SK-N-SH (cell line): ENCODE measurements at regions not wholly inside any gene's neighbourhood (a gene's known extent, or its start where the extent isn't known, plus 50 kb on each side); places are given as distances from the start of the nearest gene placed in this dataset.

Source experiments
- CTCF ChIA-PET: fragments of 300-600, 350-600 bp; formaldehyde crosslinking; extraction: SDS; loops from one replicate; lab custom pipeline; 2021; lab: Yijun Ruan, JAX
- POLR2A ChIA-PET: fragments of 350-600 bp; sonication (Branson Sonifier 250); formaldehyde crosslinking; extraction: SDS; loops from one replicate; lab custom pipeline; 2020; ENCODE audit warnings: antibody characterized with exemption, inconsistent platforms; lab: Yijun Ruan, JAX
- DNase-seq: peaks from one replicate; pipeline ENCODE4 v3.0.0; 2012
- H2AFZ ChIP-seq: fragments of 200-600 bp; sonication (generic); 2 replicates; pipeline ENCODE4 v1.8.1; 2016; ENCODE audit warnings: antibody characterized with exemption, mild to moderate bottlenecking, low read depth
- H3F3A ChIP-seq: fragments of 200-600 bp; sonication (generic); replicated peaks from 2 replicates; pipeline ENCODE3; 2016; ENCODE audit warnings: antibody characterized with exemption, mild to moderate bottlenecking; ENCODE audit not compliant: insufficient read depth
- H3K27ac ChIP-seq, 2 experiments: fragments of 200-500 bp in 1 of 2; fragments of 200-600 bp in 1 of 2; sonication (Bioruptor generic) in 1 of 2; sonication (generic), shearing (Covaris generic) in 1 of 2; 2 replicates each; pipeline versions ENCODE4 v1.5.1 to v1.6.1; 2014 to 2016; ENCODE audit warnings: low read depth in 2 of 2, inconsistent platforms in 1 of 2, low read length in 1 of 2, mild to moderate bottlenecking in 1 of 2, mixed read lengths in 1 of 2
- H3K27me3 ChIP-seq: fragments of 200-600 bp; sonication (generic), shearing (Covaris generic); 2 replicates; pipeline ENCODE4 v1.6.1; 2016; ENCODE audit warnings: mixed run types; ENCODE audit not compliant: insufficient read depth
- H3K36me3 ChIP-seq, 2 experiments: fragments of 200-500 bp in 1 of 2; fragments of 200-600 bp in 1 of 2; sonication (Bioruptor generic) in 1 of 2; sonication (generic) in 1 of 2; replicated peaks in 1 of 2; 2 replicates each; pipeline versions ENCODE3 to v1.5.1; 2014 to 2016; ENCODE audit warnings: low read length in 1 of 2, mild to moderate bottlenecking in 1 of 2; ENCODE audit not compliant: insufficient read depth in 2 of 2, control insufficient read depth in 1 of 2
- H3K4me1 ChIP-seq, 2 experiments: fragments of 200-500 bp in 1 of 2; fragments of 200-600 bp in 1 of 2; sonication (Bioruptor generic) in 1 of 2; sonication (generic), shearing (Covaris generic) in 1 of 2; 2 replicates each; pipeline versions ENCODE4 v1.5.1 to v1.6.1; 2014 to 2016; ENCODE audit warnings: low read depth in 1 of 2, low read length in 1 of 2, mixed run types in 1 of 2; ENCODE audit not compliant: insufficient read depth in 2 of 2, control insufficient read depth in 1 of 2
- H3K4me2 ChIP-seq: fragments of 200-600 bp; sonication (generic), shearing (Covaris generic); 2 replicates; pipeline ENCODE4 v1.6.1; 2017; ENCODE audit warnings: mixed run types
- H3K4me3 ChIP-seq, 2 experiments: fragments of 200-500 bp in 1 of 2; fragments of 200-600 bp in 1 of 2; sonication (Bioruptor generic) in 1 of 2; sonication (generic), shearing (Covaris generic) in 1 of 2; 2 replicates each; pipeline versions ENCODE4 v1.5.1 to v1.8.1; 2014 to 2016; ENCODE audit warnings: low read depth in 2 of 2, inconsistent platforms in 1 of 2, low read length in 1 of 2, mild to moderate bottlenecking in 1 of 2, mixed read lengths in 1 of 2, moderate library complexity in 1 of 2
- H3K79me2 ChIP-seq: fragments of 200-600 bp; sonication (generic); 2 replicates; pipeline ENCODE4 v1.8.1; 2017; ENCODE audit warnings: mild to moderate bottlenecking; ENCODE audit not compliant: insufficient read depth
- H3K9ac ChIP-seq: fragments of 200-600 bp; sonication (generic); 2 replicates; pipeline ENCODE4 v1.6.1; 2017; ENCODE audit warnings: mixed run types
- H3K9me2 ChIP-seq: fragments of 200-600 bp; sonication (generic); 2 replicates; pipeline ENCODE4 v1.6.1; 2017; ENCODE audit warnings: mixed run types
- H3K9me3 ChIP-seq: fragments of 200-600 bp; sonication (generic); 2 replicates; pipeline ENCODE4 v1.6.1; 2017; ENCODE audit warnings: mixed run types, mild to moderate bottlenecking, moderate library complexity
- H4K20me1 ChIP-seq: fragments of 200-600 bp; sonication (generic); 2 replicates; pipeline ENCODE4 v1.6.1; 2017; ENCODE audit warnings: mild to moderate bottlenecking, mixed run types; ENCODE audit not compliant: insufficient read depth
- CTCF ChIP-seq: fragments of 200-600 bp; sonication (generic); IDR thresholded peaks from 2 replicates; pipeline ENCODE4 v1.6.1; 2017; ENCODE audit warnings: antibody characterized with exemption, mild to moderate bottlenecking, moderate library complexity
- EZH2phosphoT487 ChIP-seq: fragments of 200-600 bp; sonication (generic); IDR thresholded peaks from 2 replicates; pipeline ENCODE4 v1.6.1; 2017; ENCODE audit warnings: low read depth, mixed run types, mild to moderate bottlenecking, antibody characterized with exemption, moderate library complexity, borderline replicate concordance
- FOSL2 ChIP-seq: IDR thresholded peaks from 2 replicates; pipeline ENCODE4 v1.4.0; 2012; ENCODE audit warnings: low read depth, mild to moderate bottlenecking, moderate library complexity, borderline replicate concordance
- FOXJ3 ChIP-seq: sonication (generic); formaldehyde crosslinking; IDR thresholded peaks from 2 replicates; pipeline ENCODE4 v1.5.1; 2020; ENCODE audit warnings: mild to moderate bottlenecking, missing genetic modification reagents
- GABPA ChIP-seq: IDR thresholded peaks from 2 replicates; pipeline ENCODE4 v1.4.0; 2012; ENCODE audit warnings: low read depth, mild to moderate bottlenecking
- IRF3 ChIP-seq: fragments of 150-350 bp; IDR thresholded peaks from 2 replicates; pipeline ENCODE4 v1.6.1; 2016; ENCODE audit warnings: mild to moderate bottlenecking, low read depth, low read length
- JUND ChIP-seq: IDR thresholded peaks from 2 replicates; pipeline ENCODE4 v1.4.0; 2012
- MAX ChIP-seq: IDR thresholded peaks from 2 replicates; pipeline ENCODE4 v1.4.0; 2012; ENCODE audit warnings: low read depth
- NFIC ChIP-seq: IDR thresholded peaks from 2 replicates; pipeline ENCODE4 v1.4.0; 2012; ENCODE audit warnings: borderline replicate concordance
- NRF1 ChIP-seq: IDR thresholded peaks from 2 replicates; pipeline ENCODE4 v1.6.1; 2012; ENCODE audit warnings: low read depth, mild to moderate bottlenecking, low read length
- PBX3 ChIP-seq: IDR thresholded peaks from 2 replicates; pipeline ENCODE4; 2012
- RAD21 ChIP-seq: IDR thresholded peaks from 2 replicates; pipeline ENCODE4 v1.6.1; 2012; ENCODE audit warnings: mild to moderate bottlenecking, low read length
- SIN3A ChIP-seq: IDR thresholded peaks from 2 replicates; pipeline ENCODE4 v1.6.1; 2012; ENCODE audit warnings: low read depth, mild to moderate bottlenecking, low read length, moderate library complexity, borderline replicate concordance
- TAF1 ChIP-seq: IDR thresholded peaks from 2 replicates; pipeline ENCODE4 v1.6.1; 2012; ENCODE audit warnings: low read depth, mild to moderate bottlenecking, low read length, moderate library complexity, borderline replicate concordance
- TCF12 ChIP-seq: IDR thresholded peaks from 2 replicates; pipeline ENCODE4 v1.4.0; 2012
- TEAD4 ChIP-seq: IDR thresholded peaks from 2 replicates; pipeline ENCODE4 v1.4.0; 2012; ENCODE audit warnings: mild to moderate bottlenecking, borderline replicate concordance; ENCODE audit not compliant: insufficient read depth
- USF2 ChIP-seq: fragments of 150-350 bp; IDR thresholded peaks from 2 replicates; pipeline ENCODE4 v1.6.1; 2017; ENCODE audit warnings: antibody characterized with exemption, low read length, low read depth, borderline replicate concordance
- YY1 ChIP-seq: IDR thresholded peaks from 2 replicates; pipeline ENCODE4 v1.4.0; 2012; ENCODE audit warnings: low read depth, mild to moderate bottlenecking
- ZBTB33 ChIP-seq: IDR thresholded peaks from 2 replicates; pipeline ENCODE4 v1.4.0; 2012; ENCODE audit warnings: low read depth, borderline replicate concordance
- WGBS: methylation state at CpG from one replicate; pipeline ENCODE4 v1.1.6; 2017; ENCODE audit warnings: low lambda C conversion rate; 5-methylcytosine and 5-hydroxymethylcytosine counted together

GRCh38 chr2:52571380-52572347 is 1195.9 kb upstream of the CHAC2 start:
- CTCF ChIA-PET: no interaction called here
- no peaks in the 10 kb centered on the region for H3K79me2 ChIP-seq
- H3K4me1 ChIP-seq: no peaks in the 10 kb centered on the region
- no peak overlapping the region for H3K9ac ChIP-seq
- H3K36me3 ChIP-seq: no peaks in the 10 kb centered on the region
- WGBS: 66% methylated on average over 47 of the region's 65 CpGs
- H2AFZ ChIP-seq: no peak overlapping the region
- H3K4me2 ChIP-seq: no peak overlapping the region
- no peaks in the 10 kb centered on the region for H4K20me1 ChIP-seq
- no peaks in the 10 kb centered on the region for H3K9me2 ChIP-seq
- H3F3A ChIP-seq: no peaks in the 10 kb centered on the region
- no peaks in the 10 kb centered on the region for H3K9me3 ChIP-seq
- DNase-seq: no peak
- no peak overlapping the region for H3K27ac ChIP-seq
- H3K27me3 ChIP-seq: no peaks in the 10 kb centered on the region
- POLR2A ChIA-PET: interaction anchor here (0.6 kb wide), 1 partner anchor 344 kb away, joined by 3 read pairs; no protein-coding TSS in a partner anchor
- TF ChIP-seq TCF12 (no peak), GABPA (no peak), RAD21 (no peak), ZBTB33 (no peak), FOXJ3 (CRISPR knock-in tag) (no peak), NRF1 (no peak), TEAD4 (no peak), NFIC (no peak), EZH2phosphoT487 (no peak), IRF3 (no peak), CTCF (no peak), PBX3 (no peak), MAX (no peak), SIN3A (no peak), FOSL2 (no peak), YY1 (no peak), USF2 (no peak), JUND (no peak), TAF1 (no peak)
- H3K4me3 ChIP-seq: no peak overlapping the region
